ENCODE measurements at regions not wholly inside any gene's neighbourhood (a gene's known extent, or its start where the extent isn't known, plus 50 kb on each side); places are given as distances from the start of the nearest gene placed in this dataset.

GRCh38 chr3:116849261-116849688 lies 139.7 kb downstream of the TUSC7 start:
- TF ChIP-seq CTCF (IDR thresholded peaks at IDR 0.05) (no peak), POLR2A (IDR thresholded peaks at IDR 0.05) (no peak), POLR2AphosphoS5 (IDR thresholded peaks at IDR 0.05) (no peak)

Data from prostate gland (tissue), 2 donors.